ENCODE measurements at regions not wholly inside any gene's neighbourhood (a gene's known extent, or its start where the extent isn't known, plus 50 kb on each side); places are given as distances from the start of the nearest gene placed in this dataset.

- no peak for DNase-seq (ENCODE audit: low read depth in 1 of 2, low spot score in 1 of 2)
Measured at GRCh38 chr17:33403194-33403593, 110.1 kb upstream of the ASIC2 start.

GRCh38 chr17:33404070-33404819 lies 111.2 kb upstream of the ASIC2 start:
- no peak for DNase-seq (ENCODE audit: low read depth in 1 of 2, low spot score in 1 of 2)

GRCh38 chr17:33416131-33416530 lies 123.0 kb upstream of the ASIC2 start:
- DNase-seq (ENCODE audit: low read depth in 1 of 2, low spot score in 1 of 2), result no peak

- no peak for DNase-seq (ENCODE audit: low read depth in 1 of 2, low spot score in 1 of 2)
Measured at GRCh38 chr17:33421933-33422332, 128.8 kb upstream of the ASIC2 start.

GRCh38 chr17:33433581-33433980 lies 140.5 kb upstream of the ASIC2 start:
- DNase-seq (ENCODE audit: low read depth in 1 of 2, low spot score in 1 of 2), result no peak

- no peak for DNase-seq (ENCODE audit: low read depth in 1 of 2, low spot score in 1 of 2)
Measured at GRCh38 chr17:33434841-33435240, 141.7 kb upstream of the ASIC2 start.

GRCh38 chr17:33435721-33436301 lies 142.7 kb upstream of the ASIC2 start:
- no peak for DNase-seq (ENCODE audit: low read depth in 1 of 2, low spot score in 1 of 2)

GRCh38 chr17:33436321-33436720 lies 143.2 kb upstream of the ASIC2 start:
- DNase-seq (ENCODE audit: low read depth in 1 of 2, low spot score in 1 of 2), result no peak

GRCh38 chr17:33438139-33438538 lies 145.0 kb upstream of the ASIC2 start:
- no peak for DNase-seq (ENCODE audit: low read depth in 1 of 2, low spot score in 1 of 2)

GRCh38 chr17:33438578-33438977 lies 145.5 kb upstream of the ASIC2 start:
- DNase-seq (ENCODE audit: low read depth in 1 of 2, low spot score in 1 of 2), result no peak

GRCh38 chr17:33442320-33442719 lies 149.2 kb upstream of the ASIC2 start:
- DNase-seq (ENCODE audit: low read depth in 1 of 2, low spot score in 1 of 2), result no peak

- DNase-seq (ENCODE audit: low read depth in 1 of 2, low spot score in 1 of 2), result no peak
Measured at GRCh38 chr17:33444731-33445130, 151.6 kb upstream of the ASIC2 start.

GRCh38 chr17:33447090-33447489 lies 154.0 kb upstream of the ASIC2 start:
- DNase-seq (ENCODE audit: low read depth in 1 of 2, low spot score in 1 of 2), result no peak

GRCh38 chr17:33451221-33451620 lies 158.1 kb upstream of the ASIC2 start:
- DNase-seq (ENCODE audit: low read depth in 1 of 2, low spot score in 1 of 2), result no peak

GRCh38 chr17:33457477-33457876 lies 164.4 kb upstream of the ASIC2 start:
- DNase-seq (ENCODE audit: low read depth in 1 of 2, low spot score in 1 of 2), result no peak

- no peak for DNase-seq (ENCODE audit: low read depth in 1 of 2, low spot score in 1 of 2)
Measured at GRCh38 chr17:33459078-33459940, 166.2 kb upstream of the ASIC2 start.

- no peak for DNase-seq (ENCODE audit: low read depth in 1 of 2, low spot score in 1 of 2)
Measured at GRCh38 chr17:33460781-33461450, 167.8 kb upstream of the ASIC2 start.

GRCh38 chr17:33463887-33464286 lies 170.8 kb upstream of the ASIC2 start:
- no peak for DNase-seq (ENCODE audit: low read depth in 1 of 2, low spot score in 1 of 2)

- DNase-seq (ENCODE audit: low read depth in 1 of 2, low spot score in 1 of 2), result no peak
Measured at GRCh38 chr17:33464669-33465280, 171.7 kb upstream of the ASIC2 start.

- DNase-seq (ENCODE audit: low read depth in 1 of 2, low spot score in 1 of 2), result no peak
Measured at GRCh38 chr17:33469421-33469820, 176.3 kb upstream of the ASIC2 start.

GRCh38 chr17:33469911-33470310 lies 176.8 kb upstream of the ASIC2 start:
- DNase-seq (ENCODE audit: low read depth in 1 of 2, low spot score in 1 of 2), result no peak

Data from activated CD4-positive, alpha-beta T cell treated with anti-CD3 and anti-CD28 coated beads, Interleukin-2, amount 50 U/mL, for 24 hours (primary cell).